GM12878 (cell line): ENCODE measurements at regions not wholly inside any gene's neighbourhood (a gene's known extent, or its start where the extent isn't known, plus 50 kb on each side); places are given as distances from the start of the nearest gene placed in this dataset.

Experiments used
- ATAC-seq: fragments of 200-7000 bp; cut with Tn5 transposase; 3 replicates; pipeline ENCODE4 v1.9.1; 2020; ENCODE audit warnings: mild to moderate bottlenecking, moderate library complexity
- BruUV-seq: library from RNA; stranded (reverse); fragments of 400-500 nt; replicated peaks from 2 replicates; lab custom pipeline; 2021; lab: Mats Ljungman, UMichigan
- CTCF ChIA-PET: fragments of 300-600 bp; sonication (Branson Sonifier 250); formaldehyde crosslinking; extraction: SDS; loops from one replicate; lab custom pipeline; 2021; ENCODE audit warnings: inconsistent platforms; lab: Yijun Ruan, JAX
- POLR2A ChIA-PET: fragments of 350-600 bp; formaldehyde crosslinking; extraction: SDS; loops from one replicate; lab custom pipeline; 2021; ENCODE audit warnings: inconsistent platforms; lab: Charles Lee
- RAD21 ChIA-PET: fragments of 300-600 bp; sonication (Branson Sonifier 250); formaldehyde crosslinking; loops from one replicate; lab custom pipeline; 2023; ENCODE audit warnings: antibody characterized with exemption; ENCODE audit not compliant: unreplicated experiment; lab: Charles Lee
- SMC1A ChIA-PET: fragments of 300-600 bp; sonication (Branson Sonifier 250); formaldehyde crosslinking; loops from one replicate; lab custom pipeline; 2023; ENCODE audit not compliant: unreplicated experiment, uncharacterized antibody; lab: Charles Lee
- DNase-seq: peaks from one replicate; pipeline ENCODE4 v3.0.0-alpha.2; 2011; ENCODE audit warnings: low read depth, low spot score
- FAIRE-seq: peaks from 3 replicates; lab custom pipeline; 2011; peaks lifted over from hg19 to GRCh38; lab: Jason Lieb, UNC
- H2AFZ ChIP-seq: 2 replicates; pipeline ENCODE4 v1.6.0; 2011; ENCODE audit warnings: low read depth, low read length, control low read depth; ENCODE audit not compliant: control insufficient read depth
- H3K27ac ChIP-seq: 2 replicates; pipeline ENCODE4 v1.5.1; 2011; ENCODE audit warnings: control low read depth; ENCODE audit not compliant: control insufficient read depth, insufficient read depth
- H3K27me3 ChIP-seq, 2 experiments: replicated peaks in 1 of 2; 2 replicates each; pipeline versions ENCODE4 v1.6.0 to v1.6.1; 2011; ENCODE audit warnings: low read length in 1 of 2; ENCODE audit not compliant: control insufficient read depth in 2 of 2, insufficient read depth in 2 of 2
- H3K36me3 ChIP-seq, 2 experiments: 2 replicates each; pipeline ENCODE4 v1.5.1; 2011; ENCODE audit warnings: low read length in 1 of 2; ENCODE audit not compliant: control insufficient read depth in 2 of 2, insufficient read depth in 2 of 2
- H3K4me1 ChIP-seq: 2 replicates; pipeline ENCODE4 v1.6.1; 2011; ENCODE audit warnings: mild to moderate bottlenecking, low read length, moderate library complexity, mixed read lengths; ENCODE audit not compliant: control insufficient read depth, insufficient read depth
- H3K4me2 ChIP-seq: 2 replicates; pipeline ENCODE4 v1.6.0; 2011; ENCODE audit warnings: control low read depth; ENCODE audit not compliant: control insufficient read depth, insufficient read depth
- H3K4me3 ChIP-seq: fragments of 200-600 bp; sonication (generic); 2 replicates; pipeline ENCODE4 v1.5.1; 2016
- H3K79me2 ChIP-seq: 2 replicates; pipeline ENCODE4 v1.6.0; 2011; ENCODE audit warnings: low read length; ENCODE audit not compliant: control insufficient read depth, insufficient read depth
- H3K9ac ChIP-seq: 2 replicates; pipeline ENCODE4 v1.8.0; 2011; ENCODE audit warnings: low read length, control low read depth, mixed read lengths; ENCODE audit not compliant: control insufficient read depth, insufficient read depth
- H3K9me3 ChIP-seq: replicated peaks from 3 replicates; pipeline ENCODE4 v1.5.1; 2011; ENCODE audit warnings: mild to moderate bottlenecking, low read length; ENCODE audit not compliant: control insufficient read depth, insufficient read depth
- H4K20me1 ChIP-seq: 2 replicates; pipeline ENCODE4 v1.6.0; 2011; ENCODE audit not compliant: control insufficient read depth, insufficient read depth
- ATF2 ChIP-seq: IDR thresholded peaks from 2 replicates; pipeline ENCODE4 v1.6.1; 2012; ENCODE audit warnings: low read length, inconsistent platforms
- BACH1 ChIP-seq: fragments of 450-650 bp; IDR thresholded peaks from 2 replicates; pipeline ENCODE4 v1.6.1; 2017; ENCODE audit warnings: mild to moderate bottlenecking, borderline replicate concordance
- BRCA1 ChIP-seq: IDR thresholded peaks from 2 replicates; pipeline ENCODE4 v1.6.1; 2011; ENCODE audit warnings: low read depth, low read length, improper control_type of control experiment
- CTCF ChIP-seq, 3 experiments: IDR thresholded peaks in 2 of 3; conservative IDR thresholded peaks in 1 of 3; 2 replicates each; pipeline ENCODE4 v1.5.1; 2011; ENCODE audit warnings: low read depth in 3 of 3, low read length in 3 of 3, mild to moderate bottlenecking in 3 of 3, control low read depth in 2 of 3, moderate library complexity in 2 of 3, inconsistent platforms in 1 of 3, mixed read lengths in 1 of 3; ENCODE audit not compliant: control insufficient read depth in 2 of 3, insufficient read depth in 1 of 3; ENCODE audit errors: extremely low read depth in 1 of 3
- GABPA ChIP-seq: IDR thresholded peaks from 2 replicates; pipeline ENCODE4 v1.6.1; 2014; ENCODE audit warnings: antibody characterized with exemption, low read depth, mild to moderate bottlenecking, inconsistent platforms
- HDGF ChIP-seq: fragments of 450-650 bp; IDR thresholded peaks from 2 replicates; pipeline ENCODE4 v1.6.1; 2016; ENCODE audit warnings: antibody characterized with exemption
- IKZF1 ChIP-seq: fragments of 450-650 bp; conservative IDR thresholded peaks from 2 replicates; pipeline ENCODE4 v1.6.1; 2017; ENCODE audit warnings: antibody characterized with exemption, mild to moderate bottlenecking
- KLF5 ChIP-seq: fragments of 450-650 bp; IDR thresholded peaks from 2 replicates; pipeline ENCODE4 v1.6.1; 2014; ENCODE audit warnings: mild to moderate bottlenecking; ENCODE audit not compliant: partially characterized antibody
- POLR2A ChIP-seq: IDR thresholded peaks from 2 replicates; pipeline ENCODE4 v1.6.1; 2011; ENCODE audit warnings: low read depth, mild to moderate bottlenecking, low read length
- POLR2AphosphoS5 ChIP-seq: IDR thresholded peaks from 2 replicates; pipeline ENCODE4 v1.6.1; 2011; ENCODE audit warnings: mild to moderate bottlenecking, low read length, inconsistent platforms
- TCF12 ChIP-seq: IDR thresholded peaks from 2 replicates; pipeline ENCODE4 v1.6.1; 2011; ENCODE audit warnings: low read depth, mild to moderate bottlenecking, low read length
- WRNIP1 ChIP-seq: IDR thresholded peaks from 2 replicates; pipeline ENCODE4 v1.6.1; 2011; ENCODE audit warnings: low read depth, low read length, improper control_type of control experiment, borderline replicate concordance
- WGBS: methylation state at CpG from one replicate; pipeline ENCODE4 v1.1.6; 2016; ENCODE audit warnings: low lambda C conversion rate; ENCODE audit not compliant: insufficient replicate concordance, insufficient coverage; ENCODE audit errors: missing lambda C conversion rate; 5-methylcytosine and 5-hydroxymethylcytosine counted together
- in situ Hi-C: fragments of 300-500 bp; cut with MboI; formaldehyde crosslinking; loops from 9 replicates; pipeline ENCODE4 v1.14.3; 2018; ENCODE audit warnings: mixed read lengths
- intact Hi-C: fragments of 100-400 bp; cut with micrococcal nuclease; formaldehyde crosslinking; loops from one replicate; pipeline ENCODE4 v1.14.2; 2022; ENCODE audit not compliant: unreplicated experiment

GRCh38 chr7:23925088-23925487, 215.1 kb downstream of the STK31 start:
- ChIA-PET RAD21 (no interaction called here), CTCF (interaction anchor here (1.9 kb wide), 1 partner anchor 14 kb away, joined by 3 read pairs; no protein-coding TSS in a partner anchor), SMC1A (no interaction called here)
- Histone ChIP-seq H2AFZ (no peak overlapping the region), H3K4me2 (no peak overlapping the region), H3K27me3 (no peaks in the 10 kb centered on the region; a peak in 1 of 4 replicates), H3K9me3 (no peaks in the 10 kb centered on the region), H3K4me1 (no peaks in the 10 kb centered on the region), H3K36me3 (no peaks in the 10 kb centered on the region), H3K4me3 (no peak overlapping the region), H3K79me2 (no peaks in the 10 kb centered on the region), H3K27ac (no peak overlapping the region), H3K9ac (no peak overlapping the region)
- WGBS = 33% methylated on average over 5 of the region's 5 CpGs
- no TSS peak for BruUV-seq
- DNase-seq (no peak), ATAC-seq (no peak), FAIRE-seq (no peak)
- in situ Hi-C loops = no loop called here
- no peak for TF ChIP-seq CTCF (IDR thresholded peaks at IDR 0.05 in 2 of 3, conservative IDR thresholded peaks at IDR 0.05 in 1 of 3; ENCODE audit: control insufficient read depth in 2 of 3, extremely low read depth in 1 of 3, insufficient read depth in 1 of 3, low read depth in 3 of 3, low read length in 3 of 3)
- TF ChIP-seq BACH1 = no peak
- TF ChIP-seq WRNIP1 = no peak
- TF ChIP-seq POLR2A = no peak
- TF ChIP-seq GABPA = no peak
- no peak for TF ChIP-seq ATF2
- no peak for TF ChIP-seq POLR2AphosphoS5
- TF ChIP-seq TCF12 = no peak
- TF ChIP-seq IKZF1 = no peak
- no peak for TF ChIP-seq KLF5
- TF ChIP-seq HDGF = no peak
- TF ChIP-seq BRCA1 = no peak
- TF ChIP-seq, all 136 proteins: peak for 0
- H4K20me1 ChIP-seq = no peaks in the 10 kb centered on the region
- POLR2A ChIA-PET = no interaction called here
- intact Hi-C loops = no loop called here
